ENCODE measurements at regions not wholly inside any gene's neighbourhood (a gene's known extent, or its start where the extent isn't known, plus 50 kb on each side); places are given as distances from the start of the nearest gene placed in this dataset.
"Not testable (repeated sequence)": the region's sequence is repeated elsewhere in the genome, so short reads cannot be mapped to it uniquely, and the experiment has no call there.

- TF ChIP-seq TCF4 (CRISPR knock-in tag; IDR thresholded peaks at IDR 0.05; ENCODE audit: borderline replicate concordance); SNAI2 (CRISPR knock-in tag; IDR thresholded peaks at IDR 0.05); ZNF8 (CRISPR knock-in tag; IDR thresholded peaks at IDR 0.05); OSR1 (CRISPR knock-in tag; IDR thresholded peaks at IDR 0.05); POU6F1 (CRISPR knock-in tag; IDR thresholded peaks at IDR 0.05; ENCODE audit: borderline replicate concordance, low read depth); ZNF565 (CRISPR knock-in tag; conservative IDR thresholded peaks at IDR 0.05; ENCODE audit: low read depth); PPARA (CRISPR knock-in tag; IDR thresholded peaks at IDR 0.05; ENCODE audit: borderline replicate concordance); CREB5 (CRISPR knock-in tag; IDR thresholded peaks at IDR 0.05; ENCODE audit: low read depth); TOX (CRISPR knock-in tag; IDR thresholded peaks at IDR 0.05; ENCODE audit: borderline replicate concordance); ZFP3 (CRISPR knock-in tag; IDR thresholded peaks at IDR 0.05); RARB (CRISPR knock-in tag; IDR thresholded peaks at IDR 0.05): not testable (repeated sequence)
- TF ChIP-seq, protein P1, sequence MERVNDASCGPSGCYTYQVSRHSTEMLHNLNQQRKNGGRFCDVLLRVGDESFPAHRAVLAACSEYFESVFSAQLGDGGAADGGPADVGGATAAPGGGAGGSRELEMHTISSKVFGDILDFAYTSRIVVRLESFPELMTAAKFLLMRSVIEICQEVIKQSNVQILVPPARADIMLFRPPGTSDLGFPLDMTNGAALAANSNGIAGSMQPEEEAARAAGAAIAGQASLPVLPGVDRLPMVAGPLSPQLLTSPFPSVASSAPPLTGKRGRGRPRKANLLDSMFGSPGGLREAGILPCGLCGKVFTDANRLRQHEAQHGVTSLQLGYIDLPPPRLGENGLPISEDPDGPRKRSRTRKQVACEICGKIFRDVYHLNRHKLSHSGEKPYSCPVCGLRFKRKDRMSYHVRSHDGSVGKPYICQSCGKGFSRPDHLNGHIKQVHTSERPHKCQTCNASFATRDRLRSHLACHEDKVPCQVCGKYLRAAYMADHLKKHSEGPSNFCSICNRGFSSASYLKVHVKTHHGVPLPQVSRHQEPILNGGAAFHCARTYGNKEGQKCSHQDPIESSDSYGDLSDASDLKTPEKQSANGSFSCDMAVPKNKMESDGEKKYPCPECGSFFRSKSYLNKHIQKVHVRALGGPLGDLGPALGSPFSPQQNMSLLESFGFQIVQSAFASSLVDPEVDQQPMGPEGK (CRISPR knock-in tag; IDR thresholded peaks at IDR 0.05; ENCODE audit: borderline replicate concordance), result not testable (repeated sequence)
Measured at GRCh38 chr7:116410694-116411093, 88.8 kb upstream of the CAV2 start.

Data from SK-N-SH treated with all-trans-retinoic acid at 6 μM for 48 hours (cell line).